DMS53 treated with DMSO at 0.1 percent for 48 hours (cell line): ENCODE measurements at regions not wholly inside any gene's neighbourhood (a gene's known extent, or its start where the extent isn't known, plus 50 kb on each side); places are given as distances from the start of the nearest gene placed in this dataset.
"Not testable (repeated sequence)": the region's sequence is repeated elsewhere in the genome, so short reads cannot be mapped to it uniquely, and the experiment has no call there.

Source experiments
- DNase-seq: peaks from one replicate; lab custom pipeline; 2025; ENCODE audit not compliant: unreplicated experiment; lab: John Stamatoyannopoulos, UW

GRCh38 chr1:5734996-5735395 lies 257.2 kb downstream of the NPHP4 start:
- DNase-seq: no peak

- DNase-seq: no peak
Measured at GRCh38 chr1:5734414-5734813, 257.8 kb downstream of the NPHP4 start.

- no peak for DNase-seq
Measured at GRCh38 chr1:5733596-5733995, 258.6 kb downstream of the NPHP4 start.

- DNase-seq: no peak
Measured at GRCh38 chr1:5731110-5731423, 261.2 kb downstream of the NPHP4 start.

- no peak for DNase-seq
Measured at GRCh38 chr1:5730272-5731109, 261.7 kb downstream of the NPHP4 start.

GRCh38 chr1:5729636-5730145 lies 262.5 kb downstream of the NPHP4 start:
- DNase-seq: no peak

- no peak for DNase-seq
Measured at GRCh38 chr1:5728663-5729355, 263.4 kb downstream of the NPHP4 start.

GRCh38 chr1:5727871-5728643 lies 264.2 kb downstream of the NPHP4 start:
- no peak for DNase-seq

- DNase-seq: no peak
Measured at GRCh38 chr1:5727191-5727590, 265.0 kb downstream of the NPHP4 start.

GRCh38 chr1:5726586-5727184 lies 265.5 kb downstream of the NPHP4 start:
- not testable (repeated sequence) for DNase-seq

- no peak for DNase-seq
Measured at GRCh38 chr1:5725855-5726585, 266.2 kb downstream of the NPHP4 start.

- DNase-seq: no peak
Measured at GRCh38 chr1:5725406-5725805, 266.8 kb downstream of the NPHP4 start.

GRCh38 chr1:5724847-5725246 lies 267.4 kb downstream of the NPHP4 start:
- DNase-seq: no peak

GRCh38 chr1:5722635-5723164 lies 269.5 kb downstream of the NPHP4 start:
- DNase-seq: no peak

GRCh38 chr1:5721634-5722215 lies 270.5 kb downstream of the NPHP4 start:
- DNase-seq: no peak

- no peak for DNase-seq
Measured at GRCh38 chr1:5720936-5721335, 271.3 kb downstream of the NPHP4 start.

GRCh38 chr1:5720484-5720883 lies 271.7 kb downstream of the NPHP4 start:
- DNase-seq: no peak

GRCh38 chr1:5720045-5720444 lies 272.2 kb downstream of the NPHP4 start:
- no peak for DNase-seq

- no peak for DNase-seq
Measured at GRCh38 chr1:5718831-5719632, 273.2 kb downstream of the NPHP4 start.
